ENCODE measurements at regions not wholly inside any gene's neighbourhood (a gene's known extent, or its start where the extent isn't known, plus 50 kb on each side); places are given as distances from the start of the nearest gene placed in this dataset.
"Not testable (repeated sequence)": the region's sequence is repeated elsewhere in the genome, so short reads cannot be mapped to it uniquely, and the experiment has no call there.

GRCh38 chr11:25520459-25520858, 811.5 kb upstream of the ANO3 start:
- no peak for DNase-seq

DNA sequence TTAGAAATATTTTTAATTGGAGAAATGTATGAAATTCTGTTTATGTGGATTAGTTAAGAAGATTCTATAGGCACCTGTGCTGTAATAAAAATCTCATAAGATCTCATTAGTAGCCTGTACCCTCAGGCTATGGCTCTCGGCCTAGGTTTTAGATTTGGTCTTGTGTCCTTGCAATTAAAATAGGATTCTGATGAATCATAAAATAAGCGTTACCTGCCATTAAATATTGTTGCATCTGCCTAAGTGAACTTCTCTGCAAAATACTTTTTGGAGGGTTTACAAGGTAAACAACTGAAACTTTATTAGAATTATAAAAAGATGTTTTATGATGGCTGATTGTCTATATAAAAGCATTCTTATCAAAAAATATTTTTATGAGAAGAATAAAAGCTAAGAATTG, 804.1 kb upstream of the ANO3 start:
- DNase-seq, result no peak

- DNase-seq, result no peak
Observed at GRCh38 chr11:25529572-25529971, 802.4 kb upstream of the ANO3 start.

DNA sequence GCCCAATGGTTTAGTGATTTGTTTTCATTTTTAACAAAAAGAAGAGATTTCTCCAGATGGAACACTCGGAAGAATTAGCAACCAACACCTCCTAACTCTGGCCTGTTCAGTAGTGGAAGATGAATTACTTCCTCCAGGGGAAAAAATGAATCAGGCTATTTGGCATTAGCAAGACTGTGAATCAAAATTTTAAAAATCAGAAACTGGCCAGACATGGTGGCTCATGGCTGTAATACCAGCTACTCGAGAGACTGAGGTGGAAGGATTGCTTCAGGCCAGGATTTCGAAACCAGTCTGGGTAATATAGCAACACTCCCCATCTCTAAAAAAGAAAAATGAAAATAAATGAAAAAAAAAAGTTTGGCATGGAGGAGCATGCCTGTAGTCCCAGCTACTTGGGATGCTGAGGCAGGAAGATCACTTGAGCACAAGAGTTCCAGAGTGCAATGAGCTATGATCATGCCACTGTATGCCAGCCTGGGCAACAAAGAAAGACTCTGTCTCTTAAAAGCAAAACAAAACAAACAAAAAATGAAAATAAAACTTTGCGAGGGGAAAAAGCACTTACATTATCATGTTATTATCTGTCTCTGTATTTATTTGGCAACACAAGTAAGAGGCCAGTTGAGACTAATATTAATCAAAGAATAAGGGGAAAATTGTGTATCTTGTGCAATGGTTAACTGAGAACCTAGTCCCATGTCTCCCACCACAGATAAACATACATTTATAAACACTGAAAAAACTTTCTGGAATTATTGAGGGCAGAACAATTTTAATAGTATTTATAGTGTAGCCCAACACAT, 796.3 kb upstream of the ANO3 start:
- DNase-seq, result no peak

- DNase-seq, result no peak
Observed at GRCh38 chr11:25536289-25536688, 795.6 kb upstream of the ANO3 start.

- DNase-seq, result no peak
Observed at GRCh38 chr11:25537393-25537792, 794.5 kb upstream of the ANO3 start.

GRCh38 chr11:25547292-25547691, 784.6 kb upstream of the ANO3 start:
- no peak for DNase-seq

DNA sequence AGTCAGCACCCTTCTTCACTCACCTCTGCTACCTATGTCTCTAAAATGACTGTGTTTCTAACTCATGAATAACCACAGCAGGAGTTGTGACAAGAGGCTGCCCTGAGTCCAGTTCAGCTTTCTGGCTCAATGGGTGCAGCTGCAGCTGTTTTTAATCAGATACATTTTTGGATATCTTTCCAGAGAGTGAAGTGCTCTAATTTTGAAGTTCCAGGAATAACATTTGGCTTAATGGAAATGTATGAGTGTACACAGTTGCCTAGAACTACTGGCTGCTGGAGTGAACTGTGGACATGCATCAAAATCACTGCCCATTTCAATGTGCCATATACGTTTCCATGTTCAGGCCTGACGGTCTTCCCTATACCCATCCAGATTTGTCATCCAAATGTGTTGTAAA, 769.5 kb upstream of the ANO3 start:
- DNase-seq, result no peak

- no peak for DNase-seq
Observed at GRCh38 chr11:25565846-25566245, 766.1 kb upstream of the ANO3 start.

- no peak for DNase-seq
Observed at GRCh38 chr11:25566298-25567200, 765.4 kb upstream of the ANO3 start.

GRCh38 chr11:25576320-25576719, 755.6 kb upstream of the ANO3 start:
- no peak for DNase-seq

DNA sequence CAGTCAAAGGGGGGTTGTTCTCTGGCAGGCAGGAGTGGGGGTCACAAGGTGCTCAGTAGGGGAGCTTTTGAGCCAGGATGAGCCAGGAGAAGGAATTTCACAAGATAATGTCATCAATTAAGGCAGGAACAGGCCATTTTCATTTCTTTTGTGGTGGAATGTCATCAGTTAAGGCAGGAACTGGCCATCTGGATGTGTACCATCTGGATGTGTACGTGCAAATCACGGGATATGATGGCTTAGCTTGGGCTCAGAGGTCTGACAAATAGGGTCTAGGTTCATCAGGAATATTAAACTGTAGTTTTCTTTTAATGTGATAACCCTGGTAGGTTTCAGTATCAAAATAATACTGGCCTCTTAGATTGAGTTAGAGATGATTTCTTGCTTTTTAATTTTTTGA, 752.4 kb upstream of the ANO3 start:
- not testable (repeated sequence) for DNase-seq

GRCh38 chr11:25583596-25583995, 748.3 kb upstream of the ANO3 start:
- no peak for DNase-seq

- DNase-seq, result no peak
Observed at GRCh38 chr11:25587496-25587895, 744.4 kb upstream of the ANO3 start.

- DNase-seq, result no peak
Observed at GRCh38 chr11:25593221-25593620, 738.7 kb upstream of the ANO3 start.

DNA sequence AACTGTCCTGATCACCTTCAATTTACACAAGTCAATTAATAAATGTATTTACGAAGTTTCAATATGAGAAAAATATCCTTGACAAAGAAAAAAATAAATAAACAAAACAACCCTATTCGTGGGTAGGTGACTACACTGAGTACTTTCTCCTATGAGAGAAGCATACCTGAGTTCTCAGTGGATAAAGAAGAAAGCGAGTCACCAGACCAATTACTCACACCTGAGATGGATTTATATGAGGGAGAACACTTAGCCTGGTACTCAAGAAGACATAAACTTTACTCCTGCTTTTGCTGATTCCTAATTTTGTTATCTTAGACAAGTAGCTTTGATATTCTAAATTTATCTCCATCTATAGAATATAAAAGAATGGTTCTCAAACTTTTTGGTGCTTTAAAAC, 735.2 kb upstream of the ANO3 start:
- no peak for DNase-seq

DNA sequence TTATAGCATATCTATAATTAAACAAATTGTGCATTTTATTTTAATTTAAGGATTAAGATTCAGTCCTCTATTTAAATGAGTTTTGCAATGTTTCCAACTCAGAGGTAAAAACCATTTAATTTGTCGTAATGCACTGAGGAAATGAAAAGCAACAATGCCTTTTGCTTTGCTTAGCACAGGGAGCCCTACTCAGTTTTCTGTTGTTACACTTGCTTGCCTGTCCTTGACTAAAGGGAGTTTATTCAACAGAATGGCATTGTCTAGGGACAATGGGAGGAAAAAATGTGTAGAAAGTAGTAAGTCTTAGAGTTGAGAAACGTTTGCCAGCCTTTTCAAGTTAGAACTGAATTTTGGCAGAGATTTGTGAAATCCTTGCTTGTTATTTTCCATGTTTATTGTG, 734.2 kb upstream of the ANO3 start:
- no peak for DNase-seq

DNA sequence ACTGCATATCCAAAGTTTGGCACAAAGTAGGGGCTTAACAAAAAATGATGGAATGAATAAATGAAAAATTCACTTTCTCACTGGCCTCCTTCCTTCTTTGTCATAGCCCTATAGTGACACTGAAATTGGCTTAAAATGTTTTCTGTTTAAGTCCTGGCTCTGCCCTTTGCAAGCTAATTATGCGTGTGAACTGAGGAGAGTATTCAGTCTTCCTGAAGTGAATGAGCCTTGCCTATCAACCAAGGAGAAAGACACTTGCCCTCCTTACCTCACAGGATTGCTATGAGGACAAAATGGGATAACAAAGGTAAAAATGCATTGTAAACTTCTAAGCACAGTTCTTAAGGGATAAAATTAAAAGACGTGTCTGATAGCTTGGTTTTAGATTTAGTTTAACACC, 729.8 kb upstream of the ANO3 start:
- DNase-seq, result no peak

DNA sequence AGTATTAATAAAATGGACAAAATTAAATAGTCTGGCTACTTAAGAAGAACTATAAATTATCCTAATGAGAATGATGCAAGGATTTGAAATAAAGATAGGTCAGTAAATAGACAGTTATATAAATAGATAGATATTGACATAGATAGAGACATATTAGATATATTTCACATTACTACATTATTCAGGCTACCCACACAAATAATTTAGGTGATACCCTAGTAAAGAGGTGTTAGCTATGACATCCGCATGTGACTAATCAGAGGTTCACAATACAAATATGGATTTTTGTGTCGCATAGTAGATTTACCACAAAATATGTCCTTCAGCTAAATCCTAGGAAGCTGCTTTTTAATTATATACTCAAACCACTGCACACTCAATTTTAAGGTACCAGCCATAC, 729.0 kb upstream of the ANO3 start:
- DNase-seq, result no peak

GRCh38 chr11:25612806-25613205, 719.1 kb upstream of the ANO3 start:
- no peak for DNase-seq

GRCh38 chr11:25613451-25613850, 718.5 kb upstream of the ANO3 start:
- no peak for DNase-seq

DNA sequence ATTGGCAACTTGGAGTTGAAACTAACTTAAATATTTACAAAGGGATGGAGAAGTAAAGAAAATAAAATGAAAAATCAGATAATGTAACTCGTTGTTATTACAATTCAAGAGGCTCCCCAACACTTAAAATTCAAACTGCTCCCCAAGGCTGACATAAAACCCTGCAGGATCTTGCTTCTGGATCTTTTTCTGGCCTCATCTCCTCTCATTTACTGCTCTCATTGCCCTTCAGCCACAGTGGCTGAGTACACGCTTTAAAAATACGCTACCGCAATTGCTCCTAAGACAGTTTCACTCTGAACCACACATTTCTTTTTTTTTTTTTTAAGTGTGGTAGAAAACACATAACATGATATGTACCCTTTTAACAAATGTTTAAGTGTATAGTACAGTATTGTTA, 718.1 kb upstream of the ANO3 start:
- DNase-seq, result no peak

- DNase-seq, result no peak
Observed at GRCh38 chr11:25615069-25615468, 716.9 kb upstream of the ANO3 start.

GRCh38 chr11:25615841-25616240, 716.1 kb upstream of the ANO3 start:
- DNase-seq, result no peak

All from central memory CD4-positive, alpha-beta T cell (primary cell).